Endothelial cell (in vitro differentiated cells): ENCODE measurements at regions not wholly inside any gene's neighbourhood (a gene's known extent, or its start where the extent isn't known, plus 50 kb on each side); places are given as distances from the start of the nearest gene placed in this dataset.
"Not testable (repeated sequence)": the region's sequence is repeated elsewhere in the genome, so short reads cannot be mapped to it uniquely, and the experiment has no call there.

ENCODE experiments used
- DNase-seq: peaks from one replicate; pipeline ENCODE4 v3.0.0; 2021; ENCODE audit warnings: low spot score
- H3K27ac Mint-ChIP-seq: one replicate; pipeline ENCODE4 v1.8.0; 2021; ENCODE audit warnings: mixed read lengths, inconsistent platforms; ENCODE audit not compliant: unreplicated experiment
- H3K27me3 Mint-ChIP-seq: one replicate; pipeline ENCODE4 v1.8.0; 2021; ENCODE audit warnings: mild to moderate bottlenecking, moderate library complexity, mixed read lengths, inconsistent platforms; ENCODE audit not compliant: unreplicated experiment
- H3K36me3 Mint-ChIP-seq: one replicate; pipeline ENCODE4 v1.8.0; 2021; ENCODE audit warnings: mild to moderate bottlenecking, low read depth, mixed read lengths, inconsistent platforms; ENCODE audit not compliant: unreplicated experiment
- H3K4me1 Mint-ChIP-seq: one replicate; pipeline ENCODE4 v1.8.0; 2021; ENCODE audit warnings: mild to moderate bottlenecking, mixed read lengths, inconsistent platforms; ENCODE audit not compliant: unreplicated experiment
- H3K4me3 Mint-ChIP-seq: one replicate; pipeline ENCODE4 v1.8.0; 2021; ENCODE audit warnings: mild to moderate bottlenecking, mixed read lengths, inconsistent platforms; ENCODE audit not compliant: unreplicated experiment
- H3K9me3 Mint-ChIP-seq: one replicate; pipeline ENCODE4 v1.8.0; 2021; ENCODE audit warnings: mixed read lengths, inconsistent platforms; ENCODE audit not compliant: unreplicated experiment

- H3K9me3 Mint-ChIP-seq, H3K36me3 Mint-ChIP-seq, H3K27ac Mint-ChIP-seq, H3K4me3 Mint-ChIP-seq, H3K4me1 Mint-ChIP-seq, DNase-seq, H3K27me3 Mint-ChIP-seq: not testable (repeated sequence)
Measured at GRCh38 chr21:8377093-8377841, 2144.1 kb upstream of the TPTE start.

GRCh38 chr21:8380419-8381079 lies 2140.8 kb upstream of the TPTE start:
- H3K27me3 Mint-ChIP-seq, DNase-seq, H3K27ac Mint-ChIP-seq, H3K36me3 Mint-ChIP-seq, H3K4me3 Mint-ChIP-seq, H3K4me1 Mint-ChIP-seq, H3K9me3 Mint-ChIP-seq: not testable (repeated sequence)

- H3K4me1 Mint-ChIP-seq, H3K4me3 Mint-ChIP-seq, H3K36me3 Mint-ChIP-seq, H3K27me3 Mint-ChIP-seq, DNase-seq, H3K9me3 Mint-ChIP-seq, H3K27ac Mint-ChIP-seq: not testable (repeated sequence)
Measured at GRCh38 chr21:8388169-8388939, 2133.0 kb upstream of the TPTE start.

GRCh38 chr21:8388940-8389238 lies 2132.5 kb upstream of the TPTE start:
- H3K27me3 Mint-ChIP-seq, H3K4me3 Mint-ChIP-seq, DNase-seq, H3K36me3 Mint-ChIP-seq, H3K9me3 Mint-ChIP-seq, H3K4me1 Mint-ChIP-seq, H3K27ac Mint-ChIP-seq: not testable (repeated sequence)

GRCh38 chr21:8390550-8391171 lies 2130.7 kb upstream of the TPTE start:
- H3K27ac Mint-ChIP-seq: not testable (repeated sequence)

GRCh38 chr21:8394380-8394779 lies 2127.0 kb upstream of the TPTE start:
- H3K27ac Mint-ChIP-seq, H3K9me3 Mint-ChIP-seq, DNase-seq, H3K4me3 Mint-ChIP-seq, H3K36me3 Mint-ChIP-seq, H3K4me1 Mint-ChIP-seq, H3K27me3 Mint-ChIP-seq: not testable (repeated sequence)

More at GRCh38 chr21:8390550-8391171, 2130.7 kb upstream of the TPTE start:
- DNase-seq, H3K36me3 Mint-ChIP-seq, H3K4me3 Mint-ChIP-seq, H3K27me3 Mint-ChIP-seq, H3K4me1 Mint-ChIP-seq, H3K9me3 Mint-ChIP-seq: not testable (repeated sequence)

GRCh38 chr21:8395992-8396391 lies 2125.4 kb upstream of the TPTE start:
- H3K36me3 Mint-ChIP-seq, H3K4me3 Mint-ChIP-seq, H3K4me1 Mint-ChIP-seq, H3K27me3 Mint-ChIP-seq, DNase-seq, H3K9me3 Mint-ChIP-seq, H3K27ac Mint-ChIP-seq: not testable (repeated sequence)

- H3K36me3 Mint-ChIP-seq, H3K27me3 Mint-ChIP-seq, DNase-seq, H3K4me3 Mint-ChIP-seq, H3K27ac Mint-ChIP-seq, H3K4me1 Mint-ChIP-seq, H3K9me3 Mint-ChIP-seq: not testable (repeated sequence)
Measured at GRCh38 chr21:8398870-8399437, 2122.4 kb upstream of the TPTE start.

- H3K4me1 Mint-ChIP-seq, H3K27me3 Mint-ChIP-seq, DNase-seq, H3K27ac Mint-ChIP-seq, H3K9me3 Mint-ChIP-seq, H3K36me3 Mint-ChIP-seq, H3K4me3 Mint-ChIP-seq: not testable (repeated sequence)
Measured at GRCh38 chr21:8399866-8400265, 2121.5 kb upstream of the TPTE start.

- H3K27me3 Mint-ChIP-seq, H3K27ac Mint-ChIP-seq, H3K4me3 Mint-ChIP-seq, H3K4me1 Mint-ChIP-seq, H3K9me3 Mint-ChIP-seq, H3K36me3 Mint-ChIP-seq, DNase-seq: not testable (repeated sequence)
Measured at GRCh38 chr21:8401799-8402198, 2119.6 kb upstream of the TPTE start.

GRCh38 chr21:8406331-8406730 lies 2115.1 kb upstream of the TPTE start:
- not testable (repeated sequence) for H3K36me3 Mint-ChIP-seq, H3K27me3 Mint-ChIP-seq, H3K4me3 Mint-ChIP-seq, H3K9me3 Mint-ChIP-seq, H3K27ac Mint-ChIP-seq, H3K4me1 Mint-ChIP-seq, DNase-seq
